Amniotic stem cell (primary cell): ENCODE measurements at regions not wholly inside any gene's neighbourhood (a gene's known extent, or its start where the extent isn't known, plus 50 kb on each side); places are given as distances from the start of the nearest gene placed in this dataset.

Experiments
- DNase-seq: peaks from one replicate; lab custom pipeline; 2025; lab: John Stamatoyannopoulos, UW

DNA sequence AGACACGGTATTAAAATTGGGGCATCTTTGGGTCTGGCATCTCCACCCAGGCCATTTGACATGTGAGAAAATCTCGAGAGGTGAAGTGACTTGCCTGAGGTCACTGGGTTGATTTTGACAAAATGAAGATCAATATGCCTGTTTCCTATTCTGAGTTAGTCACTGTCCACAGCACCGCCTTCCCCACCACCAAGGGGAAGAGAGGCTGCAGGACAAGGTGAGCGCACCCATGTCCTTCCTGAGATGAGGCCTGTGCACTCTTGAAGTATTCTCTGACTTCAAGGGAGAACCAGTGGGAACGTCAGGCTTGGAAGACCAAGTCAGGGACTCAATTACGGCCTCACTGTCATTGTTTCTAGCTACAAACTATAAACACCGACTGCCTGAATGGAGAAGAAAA lies 49.9 kb upstream of the WSB1 start:
- DNase-seq: no peak
